ENCODE measurements at regions not wholly inside any gene's neighbourhood (a gene's known extent, or its start where the extent isn't known, plus 50 kb on each side); places are given as distances from the start of the nearest gene placed in this dataset.

DNA sequence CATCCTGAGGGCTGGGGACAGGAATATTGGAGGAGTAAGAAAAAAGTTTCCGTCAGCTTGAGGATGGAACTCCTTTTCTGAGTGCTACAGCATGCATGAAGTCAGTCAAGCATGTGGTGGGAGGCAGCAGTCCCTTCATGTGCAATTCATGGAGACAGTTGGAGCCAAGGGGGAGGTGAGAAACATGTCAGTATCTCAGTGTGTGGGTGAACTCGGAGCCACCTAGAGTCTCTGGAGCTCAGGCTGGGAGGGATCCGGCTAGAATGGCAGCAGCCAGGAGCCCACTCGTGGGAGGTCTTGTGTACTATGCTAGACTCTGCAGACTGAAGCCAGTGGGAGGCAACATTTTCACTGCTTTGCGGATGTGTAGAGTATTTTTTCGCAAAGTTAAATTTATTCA is 60.3 kb downstream of the AVPR1A start:
- no peak for DNase-seq (ENCODE audit: low read depth)
- no peak overlapping the region for H3K4me3 ChIP-seq (ENCODE audit: low read depth, low read length)
- TF ChIP-seq, protein P1, sequence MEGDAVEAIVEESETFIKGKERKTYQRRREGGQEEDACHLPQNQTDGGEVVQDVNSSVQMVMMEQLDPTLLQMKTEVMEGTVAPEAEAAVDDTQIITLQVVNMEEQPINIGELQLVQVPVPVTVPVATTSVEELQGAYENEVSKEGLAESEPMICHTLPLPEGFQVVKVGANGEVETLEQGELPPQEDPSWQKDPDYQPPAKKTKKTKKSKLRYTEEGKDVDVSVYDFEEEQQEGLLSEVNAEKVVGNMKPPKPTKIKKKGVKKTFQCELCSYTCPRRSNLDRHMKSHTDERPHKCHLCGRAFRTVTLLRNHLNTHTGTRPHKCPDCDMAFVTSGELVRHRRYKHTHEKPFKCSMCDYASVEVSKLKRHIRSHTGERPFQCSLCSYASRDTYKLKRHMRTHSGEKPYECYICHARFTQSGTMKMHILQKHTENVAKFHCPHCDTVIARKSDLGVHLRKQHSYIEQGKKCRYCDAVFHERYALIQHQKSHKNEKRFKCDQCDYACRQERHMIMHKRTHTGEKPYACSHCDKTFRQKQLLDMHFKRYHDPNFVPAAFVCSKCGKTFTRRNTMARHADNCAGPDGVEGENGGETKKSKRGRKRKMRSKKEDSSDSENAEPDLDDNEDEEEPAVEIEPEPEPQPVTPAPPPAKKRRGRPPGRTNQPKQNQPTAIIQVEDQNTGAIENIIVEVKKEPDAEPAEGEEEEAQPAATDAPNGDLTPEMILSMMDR (conservative IDR thresholded peaks at IDR 0.05; ENCODE audit: low read depth, low read length), result no peak

DNA sequence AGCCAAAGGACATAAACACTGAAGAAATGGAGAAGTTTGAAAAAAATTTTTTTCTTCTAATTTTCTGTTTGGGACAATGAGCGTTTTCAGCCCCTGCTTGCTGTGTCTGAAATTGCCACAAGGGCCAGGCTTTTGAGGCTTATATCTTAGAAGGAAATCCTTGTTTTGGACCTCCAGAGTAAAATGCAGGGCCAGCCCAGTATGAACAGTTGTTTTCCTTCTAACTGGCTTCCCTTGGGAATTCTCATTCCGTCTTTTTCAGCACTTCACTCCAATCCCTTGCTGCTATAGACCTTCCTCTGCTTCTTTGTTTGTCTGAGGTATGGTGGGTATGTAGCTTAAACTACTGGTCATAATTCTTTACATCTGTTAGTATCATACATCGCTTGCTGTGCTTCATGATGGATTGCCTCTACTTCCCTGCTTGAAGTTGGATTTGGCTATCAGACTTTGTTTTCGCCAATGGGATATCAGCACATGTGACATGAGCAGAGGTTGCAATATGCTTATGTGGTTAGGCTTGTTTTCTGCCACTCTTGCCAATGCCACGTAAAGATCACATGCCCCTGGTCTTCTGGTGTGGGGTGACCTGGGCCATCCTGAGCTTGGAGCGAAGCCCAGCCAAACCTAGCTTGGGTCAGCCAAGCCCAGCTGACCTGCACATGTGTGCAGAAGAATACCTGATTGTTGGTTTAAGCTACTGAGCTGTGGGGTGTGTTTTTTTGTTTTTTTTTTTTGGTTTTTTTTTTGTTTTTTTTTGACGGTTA is 64.7 kb downstream of the AVPR1A start:
- DNase-seq (ENCODE audit: low read depth), result no peak
- H3K4me3 ChIP-seq (ENCODE audit: low read depth, low read length), result no peak overlapping the region
- TF ChIP-seq, protein P1 (conservative IDR thresholded peaks at IDR 0.05; ENCODE audit: low read depth, low read length), result no peak

DNA sequence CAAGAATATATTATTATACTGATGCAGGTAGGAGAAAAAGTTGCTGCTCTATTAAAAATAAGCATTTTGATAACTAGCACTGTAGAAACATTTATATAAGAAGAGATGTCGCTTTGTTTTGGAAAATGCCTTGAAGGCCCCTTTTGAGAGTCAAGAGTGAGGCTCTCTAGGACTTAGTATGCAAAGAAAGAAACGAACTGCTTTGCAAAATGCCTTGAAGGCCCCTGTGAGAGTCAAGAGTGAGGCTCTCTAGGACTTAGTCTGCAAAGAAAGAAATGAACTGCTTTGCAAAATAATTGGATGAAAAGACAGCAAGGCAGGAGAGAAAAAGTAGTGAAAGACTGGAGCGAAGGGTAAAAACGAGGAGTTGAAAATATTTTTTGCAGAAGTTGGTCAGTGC is 65.9 kb downstream of the AVPR1A start:
- TF ChIP-seq, protein P1 (conservative IDR thresholded peaks at IDR 0.05; ENCODE audit: low read depth, low read length), result no peak

DNA sequence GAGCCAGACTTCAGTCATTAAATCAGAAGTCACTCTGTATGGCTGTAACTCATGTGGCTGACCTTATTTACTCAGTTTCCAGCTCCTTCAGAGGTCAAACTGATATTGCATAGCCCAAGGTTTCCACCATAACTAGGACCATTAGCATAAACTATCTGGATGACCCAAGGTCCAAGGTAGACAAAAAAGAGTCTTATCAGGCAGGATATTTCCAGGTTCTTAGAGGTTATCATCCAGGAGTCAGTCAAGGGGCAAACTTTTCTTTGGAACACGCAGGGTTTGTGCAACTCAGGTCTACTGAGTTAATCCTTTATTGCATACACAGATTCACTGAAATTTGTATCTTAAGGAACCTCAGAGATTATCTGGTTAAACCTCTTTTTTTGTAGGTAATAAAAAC is 66.5 kb downstream of the AVPR1A start:
- DNase-seq (ENCODE audit: low read depth), result no peak
- TF ChIP-seq, protein P1 (conservative IDR thresholded peaks at IDR 0.05; ENCODE audit: low read depth, low read length), result no peak

More for the DNA sequence above, 65.9 kb downstream of the AVPR1A start:
- no peak for DNase-seq (ENCODE audit: low read depth)
- H3K4me3 ChIP-seq (ENCODE audit: low read depth, low read length), result no peak overlapping the region

DNA sequence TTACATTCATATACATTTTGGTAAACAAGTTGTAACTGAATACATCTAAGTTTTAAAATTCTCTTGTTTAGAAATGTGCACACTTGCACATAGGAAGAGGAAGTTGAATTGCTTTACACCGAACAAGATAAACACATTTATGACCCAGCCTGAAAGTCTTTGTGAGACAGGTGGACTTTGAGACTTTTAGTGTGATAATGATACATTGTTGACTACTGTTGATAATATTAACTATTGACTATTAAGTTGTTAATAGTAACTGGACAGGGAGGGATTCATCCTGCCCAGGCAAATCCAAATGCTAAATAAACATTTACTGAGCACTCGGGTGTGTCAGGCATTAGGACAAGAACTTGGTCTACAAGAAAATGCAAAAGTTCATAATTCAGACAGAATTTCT is 68.0 kb downstream of the AVPR1A start:
- DNase-seq (ENCODE audit: low read depth), result no peak
- TF ChIP-seq, protein P1 (conservative IDR thresholded peaks at IDR 0.05; ENCODE audit: low read depth, low read length), result no peak
- H3K4me3 ChIP-seq (ENCODE audit: low read depth, low read length), result no peak overlapping the region

More for the DNA sequence above, 66.5 kb downstream of the AVPR1A start:
- H3K4me3 ChIP-seq (ENCODE audit: low read depth, low read length), result no peak overlapping the region

DNA sequence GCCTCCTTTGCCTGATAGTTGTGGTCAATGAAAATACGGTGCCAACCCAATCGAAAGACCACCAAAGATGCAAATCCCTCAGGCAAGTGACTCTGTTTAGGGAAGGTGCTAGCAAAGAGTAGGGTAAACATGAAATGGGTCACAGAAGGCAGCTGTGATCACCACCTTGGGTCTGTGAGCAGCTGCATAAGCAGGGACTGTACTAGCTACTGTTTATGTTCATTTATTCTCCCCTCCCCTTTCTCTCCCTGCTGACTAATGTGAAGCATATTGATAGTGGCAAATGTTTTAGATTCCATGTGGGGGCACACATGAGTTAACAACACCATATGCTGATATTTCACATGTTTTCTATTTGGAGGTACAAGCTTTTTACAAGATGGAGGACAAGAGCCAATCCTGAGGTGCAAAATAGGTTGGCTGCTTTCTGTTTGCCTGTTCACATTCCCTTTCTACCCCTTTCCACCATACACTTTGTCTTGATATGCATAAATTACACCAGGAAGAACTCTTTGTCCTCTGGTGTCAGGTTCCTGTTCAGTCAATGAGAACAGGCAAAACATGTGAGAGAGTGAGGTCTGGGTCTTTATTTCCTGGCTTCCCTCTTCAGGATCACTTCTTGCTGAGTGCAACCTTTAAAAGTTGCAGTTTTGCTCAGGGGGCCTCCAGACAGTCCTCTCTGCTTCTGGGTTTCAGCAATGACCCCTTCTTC is 71.1 kb downstream of the AVPR1A start:
- DNase-seq (ENCODE audit: low read depth), result peak; percentile 43
- H3K4me3 ChIP-seq (ENCODE audit: low read depth, low read length), result no peak overlapping the region
- TF ChIP-seq, protein P1 (conservative IDR thresholded peaks at IDR 0.05; ENCODE audit: low read depth, low read length), result no peak

Data from choroid plexus epithelial cell (primary cell).